HG03280 (cell line): ENCODE measurements at regions not wholly inside any gene's neighbourhood (a gene's known extent, or its start where the extent isn't known, plus 50 kb on each side); places are given as distances from the start of the nearest gene placed in this dataset.
"Not testable (repeated sequence)": the region's sequence is repeated elsewhere in the genome, so short reads cannot be mapped to it uniquely, and the experiment has no call there.

Source experiments
- ATAC-seq: cut with Tn5 transposase; IDR thresholded peaks from one replicate; pipeline ENCODE4 v1.9.1; 2021; ENCODE audit warnings: mild to moderate bottlenecking, moderate library complexity; ENCODE audit not compliant: unreplicated experiment

DNA sequence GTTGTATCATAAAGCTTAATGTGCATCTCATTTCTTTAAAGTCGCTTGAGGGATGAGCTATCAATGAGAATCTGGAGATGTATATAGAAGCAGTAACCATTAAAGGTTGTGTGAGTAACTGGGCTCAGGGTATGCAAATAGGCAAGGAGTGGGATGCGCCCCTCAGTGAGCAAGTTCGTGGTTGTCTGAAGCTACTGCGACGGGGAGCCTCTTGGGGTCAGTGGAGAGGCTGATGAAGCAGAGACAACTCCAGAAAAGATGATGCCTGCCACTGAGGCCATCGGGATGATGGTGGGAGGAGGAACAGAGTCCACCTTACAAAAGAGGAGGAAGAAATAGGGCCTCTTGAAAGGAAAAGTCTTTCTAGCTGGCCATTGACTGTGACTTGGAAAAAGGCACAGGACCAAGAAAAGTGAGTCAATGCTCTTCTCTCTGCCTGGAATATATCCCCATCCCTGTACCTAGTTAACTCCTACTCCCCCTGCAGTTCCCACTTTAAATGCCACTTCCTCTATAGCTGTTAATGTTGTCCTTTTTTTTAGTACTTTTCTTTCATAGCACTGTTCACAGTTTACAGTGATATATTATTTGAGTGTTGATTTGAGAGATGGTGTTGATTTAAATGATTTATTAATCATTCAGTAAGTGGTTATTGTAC is 51.4 kb upstream of the LSM6 start:
- peak; percentile 81 for ATAC-seq

DNA sequence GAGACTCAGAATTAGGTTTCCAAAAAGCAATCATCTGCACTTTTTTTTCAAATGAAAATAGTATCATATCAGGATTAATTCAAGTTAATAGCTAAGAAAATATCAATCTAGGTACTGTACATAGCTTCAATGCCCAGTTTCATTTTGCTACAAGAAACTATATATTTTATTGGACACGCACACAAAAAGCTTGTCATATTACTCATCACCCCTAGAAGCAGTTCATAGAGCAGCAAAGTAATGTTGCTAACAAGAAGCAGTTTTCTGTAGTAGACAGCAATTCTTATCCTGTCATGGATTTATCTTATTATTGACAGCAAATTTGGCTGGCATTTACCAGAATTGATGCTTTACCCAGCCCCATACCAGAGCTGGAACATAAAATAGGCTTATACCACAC is 52.3 kb upstream of the LSM6 start:
- no peak for ATAC-seq

DNA sequence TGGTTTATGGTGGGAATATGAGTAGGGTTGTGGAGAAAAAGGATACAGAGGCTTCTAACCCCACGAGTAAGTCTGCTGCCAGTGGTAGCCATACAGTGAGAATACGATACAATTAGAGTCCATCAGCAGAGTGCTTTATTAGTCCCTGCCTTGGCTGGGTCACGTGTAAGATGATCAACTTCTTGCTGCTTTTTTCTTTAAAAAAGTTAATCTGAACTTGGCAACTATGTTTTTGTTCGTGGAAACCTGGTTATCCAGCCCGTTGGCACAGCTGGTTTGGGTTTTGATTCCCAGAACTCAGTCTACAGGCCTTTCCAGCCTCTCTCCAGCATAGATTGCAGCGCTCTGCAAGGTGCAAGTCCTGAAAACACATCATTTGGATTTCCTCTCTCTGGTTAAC is 53.1 kb upstream of the LSM6 start:
- ATAC-seq: no peak

DNA sequence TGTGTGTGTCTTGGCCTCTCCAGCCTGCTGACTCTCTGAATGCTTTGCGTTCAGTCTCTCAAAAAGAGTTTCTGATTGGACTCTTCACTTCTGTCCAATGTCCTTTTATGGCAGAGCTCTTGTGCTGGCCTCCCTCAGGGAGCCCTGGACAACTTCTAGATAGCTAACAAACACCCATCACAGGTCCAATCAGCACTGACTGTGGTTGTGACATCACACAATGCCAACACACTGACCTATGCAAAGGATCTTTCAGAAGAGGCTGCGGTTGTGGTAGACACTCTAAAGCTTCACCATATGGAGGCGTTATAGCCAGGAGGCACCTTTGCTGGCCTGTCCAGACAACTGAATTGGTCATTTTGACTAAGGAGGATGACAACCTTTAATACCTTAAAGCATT is 53.8 kb upstream of the LSM6 start:
- ATAC-seq: no peak

DNA sequence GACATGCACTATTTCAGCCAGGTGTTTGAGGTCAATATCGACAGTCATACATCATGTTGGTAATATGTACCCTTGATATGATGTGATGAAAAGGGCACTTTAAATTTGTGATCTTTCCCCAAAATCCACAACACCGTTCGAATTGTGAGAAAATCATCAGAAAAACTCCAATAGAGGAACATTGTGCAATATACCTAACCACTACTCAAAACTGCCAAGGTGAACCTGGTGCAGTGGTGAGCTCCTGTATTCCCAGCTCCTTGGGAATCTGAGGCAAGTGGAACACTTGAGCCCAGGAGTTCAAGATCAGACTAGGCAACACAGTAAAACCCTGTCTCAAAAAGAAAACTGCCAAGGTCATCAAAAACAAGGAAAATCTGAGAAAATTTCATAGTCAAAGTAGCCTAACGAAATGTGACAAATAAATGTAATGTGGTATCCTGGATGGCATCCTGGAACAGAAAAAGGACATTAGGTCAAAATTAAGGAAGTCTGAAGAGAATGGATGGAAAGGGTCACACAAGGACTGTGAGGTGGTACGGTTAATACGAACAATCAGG is 55.6 kb upstream of the LSM6 start:
- no peak for ATAC-seq

DNA sequence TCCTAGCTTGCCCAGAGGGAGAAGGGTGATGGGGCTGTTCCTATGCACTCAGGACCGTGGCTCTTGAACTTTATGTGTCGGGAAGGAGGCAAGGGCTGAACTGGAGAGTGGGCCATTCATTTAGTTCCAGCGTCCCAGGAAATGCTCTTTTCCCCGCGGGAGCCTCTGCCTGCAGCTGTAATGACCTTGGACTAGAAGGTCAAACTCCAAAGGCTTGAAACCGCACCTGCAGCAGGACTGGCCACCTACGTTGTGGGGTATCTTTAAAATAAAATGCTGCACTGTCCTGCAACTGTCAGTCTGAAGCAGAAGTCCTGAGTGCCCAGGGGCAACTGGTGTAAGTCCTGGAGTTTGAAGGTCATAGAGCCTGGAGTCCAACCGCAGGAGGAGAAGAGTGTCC is 61.5 kb upstream of the LSM6 start:
- ATAC-seq: no peak

DNA sequence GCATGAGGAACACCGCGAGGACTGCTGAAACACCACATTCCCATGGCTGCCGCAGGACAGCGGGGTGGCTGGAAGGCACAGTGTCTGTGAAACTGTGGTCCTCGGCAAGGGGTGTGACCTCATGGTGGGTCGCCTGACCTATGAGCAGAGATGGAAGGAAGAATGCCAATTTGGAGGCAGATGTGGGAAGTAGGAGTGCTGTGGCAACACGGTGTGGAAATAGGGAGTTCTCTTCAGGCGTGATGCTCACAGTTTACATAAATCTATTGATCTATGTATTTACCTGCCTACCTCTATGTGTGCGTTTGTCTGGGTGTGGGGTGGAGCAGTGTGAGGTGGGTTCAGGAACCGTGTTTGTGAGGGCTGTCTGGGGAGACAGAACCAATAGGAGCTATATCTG is 62.3 kb upstream of the LSM6 start:
- ATAC-seq: no peak

DNA sequence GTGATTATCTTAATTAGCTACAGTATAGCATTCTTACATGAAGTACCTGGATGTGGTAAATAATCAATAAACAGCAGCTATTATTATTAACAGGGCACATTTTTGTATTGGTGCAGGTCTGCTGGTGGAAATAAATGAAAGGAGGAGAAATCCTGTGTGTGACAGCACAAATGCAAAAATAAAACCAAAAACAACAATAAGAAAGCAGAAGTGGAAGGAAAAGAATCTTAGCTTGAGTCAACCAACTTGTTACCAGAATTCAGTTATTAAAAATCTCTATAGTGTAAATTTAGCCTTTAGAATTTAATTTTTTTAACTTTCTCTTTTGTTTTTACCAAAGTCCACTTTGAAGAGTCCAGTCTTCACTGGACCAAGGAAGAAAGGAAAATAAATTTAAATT is 63.1 kb upstream of the LSM6 start:
- peak; percentile 53 for ATAC-seq

DNA sequence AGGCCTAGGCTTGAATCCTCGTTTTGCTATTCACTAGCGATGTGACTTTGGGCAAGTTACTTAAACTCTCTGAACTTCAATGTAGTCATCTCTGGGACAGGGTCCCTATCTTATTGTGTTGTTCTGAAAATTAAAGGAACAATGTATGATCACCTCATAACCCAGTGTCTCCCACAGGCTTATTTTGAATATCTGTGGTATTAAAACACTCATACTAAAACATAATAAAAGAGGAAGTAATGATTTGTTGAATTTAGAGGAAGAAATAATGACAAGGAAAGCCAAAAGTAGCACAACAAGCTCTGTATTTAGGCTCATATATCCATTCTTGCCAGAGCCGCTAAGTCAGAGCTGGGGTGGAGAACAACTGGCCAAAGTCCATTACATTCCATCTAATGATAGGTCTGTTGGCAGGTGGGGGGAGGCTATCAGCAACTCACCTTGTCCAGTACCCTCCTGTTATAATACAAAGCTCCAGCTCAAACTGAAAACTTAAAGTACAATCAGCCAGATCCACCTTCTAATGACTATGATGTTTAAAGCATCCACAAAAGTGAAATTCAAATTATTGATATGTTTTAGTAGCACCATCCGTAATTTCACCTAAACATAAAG is 64.5 kb upstream of the LSM6 start:
- ATAC-seq: no peak

DNA sequence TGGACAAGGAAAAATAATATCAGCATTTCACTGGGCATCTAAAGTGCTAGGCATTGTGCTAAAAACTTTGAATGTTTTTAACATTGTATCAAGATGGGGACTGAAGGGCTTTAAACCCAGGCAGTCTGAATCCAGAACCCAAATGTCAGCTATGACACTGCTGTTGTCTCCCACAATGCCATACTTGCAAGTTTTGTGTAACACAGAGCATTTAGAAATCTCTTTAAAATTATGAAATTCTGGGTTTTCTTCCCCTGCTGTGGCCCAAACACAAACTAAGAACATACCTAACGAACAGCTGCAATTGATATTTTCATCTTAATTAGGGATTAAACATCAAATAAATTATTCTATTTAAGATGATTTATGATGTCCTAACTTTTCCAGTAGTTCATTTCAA is 66.8 kb upstream of the LSM6 start:
- ATAC-seq: no peak

DNA sequence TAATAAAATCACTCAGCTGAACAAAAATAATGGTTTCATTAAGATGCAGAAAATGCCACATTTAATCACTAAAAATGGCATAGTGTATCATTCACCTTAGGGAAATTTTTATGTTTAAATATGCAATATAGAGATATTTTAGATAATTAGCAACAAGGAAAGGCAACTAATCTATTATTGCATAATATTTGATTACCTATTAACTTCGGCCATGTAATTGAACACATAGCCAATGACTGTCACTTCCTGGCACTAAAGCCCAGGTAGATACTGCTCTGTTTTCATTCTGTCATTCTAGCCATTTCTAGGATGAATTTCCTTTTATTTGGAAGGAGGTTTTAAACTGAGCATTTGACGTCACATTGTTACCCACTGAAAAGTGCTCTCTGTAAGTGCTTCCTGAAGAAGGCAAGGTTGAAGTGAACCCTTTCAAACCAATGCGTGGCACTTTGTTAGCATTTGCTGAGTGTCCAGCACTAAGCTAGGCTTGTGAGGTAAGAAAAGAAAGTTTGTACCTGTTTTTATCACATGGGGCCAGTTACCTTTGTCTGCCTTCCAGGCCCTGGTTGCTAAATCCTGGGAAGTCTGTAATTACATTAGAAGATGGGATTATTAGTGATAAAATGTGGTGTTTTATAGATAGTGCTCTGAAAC is 67.8 kb upstream of the LSM6 start:
- ATAC-seq: no peak

DNA sequence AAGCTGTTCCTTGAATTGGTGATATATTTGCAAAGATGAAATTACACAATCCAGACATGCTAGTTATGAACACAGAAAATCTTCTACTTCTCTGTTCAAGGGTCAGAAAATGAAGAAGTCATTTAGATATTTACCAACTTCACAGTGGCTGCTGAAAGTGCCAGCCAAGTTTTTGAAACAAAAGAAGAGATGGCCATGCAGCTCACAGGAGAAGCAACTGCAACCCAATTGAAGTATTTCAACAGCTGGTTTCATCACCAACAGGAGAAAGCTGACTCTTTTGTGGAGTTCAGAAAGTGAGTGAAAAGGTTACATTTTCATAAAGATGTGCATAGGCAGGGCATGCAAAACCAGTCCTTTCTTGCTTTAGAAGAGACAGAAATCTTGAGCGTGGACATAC is 70.1 kb upstream of the LSM6 start:
- ATAC-seq: peak; percentile 66

DNA sequence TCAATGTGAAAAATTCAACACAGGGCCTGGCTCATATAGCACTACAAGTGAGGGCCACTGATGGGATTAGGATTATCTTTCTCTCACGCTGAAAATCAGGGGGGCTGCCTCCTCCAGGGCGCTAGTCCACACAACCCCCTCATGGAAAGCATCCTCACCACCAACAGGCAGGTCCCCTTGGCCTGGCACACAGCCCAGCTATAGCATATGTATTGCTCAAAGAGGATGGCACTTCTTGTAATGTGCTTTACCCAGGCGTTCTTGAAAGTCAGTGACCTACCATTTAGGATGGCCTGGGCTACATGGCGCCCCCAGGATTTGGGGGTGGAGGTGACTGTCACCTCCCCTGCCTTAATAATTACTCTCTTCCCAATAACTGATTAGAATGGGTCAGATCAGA is 71.0 kb upstream of the LSM6 start:
- no peak for ATAC-seq

DNA sequence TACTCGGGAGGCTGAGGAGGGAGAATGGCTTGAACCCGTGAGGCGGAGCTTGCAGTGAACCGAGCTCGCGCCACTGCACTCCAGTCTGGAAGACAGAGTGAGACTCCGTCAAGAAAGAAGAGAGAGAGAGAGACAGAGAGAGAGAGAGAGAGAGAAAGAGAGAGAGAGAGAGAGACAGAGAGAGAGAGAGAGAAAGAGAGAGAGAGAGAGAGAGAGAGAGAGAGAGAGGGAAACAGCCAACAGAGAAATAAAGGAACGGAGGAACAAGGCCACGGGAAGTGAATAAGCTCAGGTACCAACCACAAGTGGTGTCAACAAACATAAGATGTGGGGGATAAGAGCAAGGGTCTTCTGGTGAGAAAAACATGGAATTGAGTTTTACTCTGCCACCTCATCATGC is 71.5 kb upstream of the LSM6 start:
- not testable (repeated sequence) for ATAC-seq

DNA sequence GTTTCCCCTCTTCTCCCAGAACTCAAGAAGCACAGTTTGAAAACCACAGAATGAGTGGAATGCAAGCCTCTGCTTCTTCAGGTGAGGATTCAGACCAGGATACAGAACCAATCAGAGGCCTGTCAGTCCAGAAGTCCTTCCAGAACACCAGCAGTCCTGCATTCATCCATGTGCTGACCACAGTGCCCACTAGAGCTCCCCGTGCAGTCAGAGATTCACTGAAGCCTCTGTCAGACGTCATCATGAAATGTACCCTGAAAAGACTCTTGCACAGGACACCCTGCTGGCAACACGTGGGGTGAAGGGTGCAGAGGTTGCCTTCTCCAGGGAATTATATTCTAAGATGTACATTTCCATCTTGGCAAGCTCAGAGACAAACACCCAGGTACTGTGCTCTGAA is 75.9 kb upstream of the LSM6 start:
- ATAC-seq: peak; percentile 5

DNA sequence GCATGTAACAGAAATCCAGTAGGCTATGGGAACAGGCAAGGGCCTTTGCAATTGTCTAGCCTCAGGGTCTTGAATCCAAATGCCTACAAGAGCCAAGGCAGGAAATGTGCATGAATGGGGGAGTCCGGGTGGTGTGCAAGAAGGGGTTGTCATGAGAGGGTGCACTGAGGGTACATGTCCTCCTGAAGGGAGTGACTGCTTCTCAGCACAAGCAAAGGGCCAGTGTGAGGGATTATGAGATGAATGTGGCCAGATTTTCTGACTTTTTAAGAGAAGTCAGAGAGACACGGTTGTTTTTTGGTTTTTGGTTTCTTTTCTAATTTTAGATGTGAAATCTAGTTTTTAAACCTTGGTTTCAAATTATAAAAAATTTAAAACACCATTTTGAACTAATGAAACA is 76.5 kb upstream of the LSM6 start:
- ATAC-seq: peak; percentile 67

DNA sequence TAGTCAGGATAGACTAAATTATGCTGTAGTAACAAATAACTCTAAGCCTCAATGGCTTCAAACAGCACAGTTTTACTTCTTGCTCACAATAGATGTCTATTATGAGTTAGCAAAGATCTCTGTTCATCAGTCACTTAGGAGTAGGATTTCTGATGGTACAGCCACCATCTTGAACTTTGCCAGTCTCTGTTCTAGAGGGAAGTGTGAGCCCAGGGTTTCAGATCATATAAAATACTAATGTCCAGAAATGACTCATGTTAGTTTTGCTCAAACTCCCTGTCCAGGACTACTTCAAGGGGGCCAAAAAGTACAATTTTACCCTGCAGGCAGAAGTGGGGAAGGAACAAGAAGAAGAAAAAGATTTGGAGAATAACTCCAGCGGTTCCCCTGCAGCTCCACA is 77.1 kb upstream of the LSM6 start:
- ATAC-seq: peak; percentile 56

DNA sequence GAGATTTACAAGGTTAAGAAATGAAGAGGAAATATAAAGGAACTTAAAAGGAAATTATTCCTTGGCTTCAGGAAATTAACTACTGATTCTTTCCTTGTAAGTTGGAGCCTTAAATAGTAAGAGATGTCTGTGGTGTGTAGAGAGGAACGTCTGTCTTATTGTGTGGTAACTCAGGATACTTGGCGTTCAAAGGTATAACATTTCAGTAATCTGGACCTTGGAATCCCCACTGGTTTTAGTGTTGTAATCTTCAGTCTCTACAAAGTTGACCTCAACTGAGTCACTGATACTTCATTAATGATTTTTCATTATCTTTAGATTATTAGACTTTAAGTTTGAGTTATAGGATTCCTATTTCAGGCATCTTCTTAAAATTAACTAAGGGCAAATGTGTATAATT is 79.1 kb upstream of the LSM6 start:
- no peak for ATAC-seq

DNA sequence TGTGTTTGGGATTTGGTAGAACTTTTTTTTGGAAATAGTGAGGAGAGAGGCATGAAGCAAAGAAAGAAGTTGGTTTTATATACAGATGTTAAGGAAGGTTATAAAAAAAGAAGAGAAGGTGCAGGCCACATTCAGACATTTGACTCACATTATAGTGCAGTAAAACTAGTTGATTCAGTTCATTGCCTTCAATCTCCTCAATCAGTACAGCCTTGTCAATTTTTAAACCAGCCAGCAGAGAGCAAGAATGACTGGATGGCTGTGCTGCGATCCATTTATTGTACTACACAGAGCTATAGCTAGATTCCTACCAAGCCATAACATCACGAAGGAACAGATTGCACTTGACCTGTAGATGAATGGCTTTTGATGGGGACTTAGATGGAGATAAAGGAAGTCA is 79.7 kb upstream of the LSM6 start:
- ATAC-seq: no peak

DNA sequence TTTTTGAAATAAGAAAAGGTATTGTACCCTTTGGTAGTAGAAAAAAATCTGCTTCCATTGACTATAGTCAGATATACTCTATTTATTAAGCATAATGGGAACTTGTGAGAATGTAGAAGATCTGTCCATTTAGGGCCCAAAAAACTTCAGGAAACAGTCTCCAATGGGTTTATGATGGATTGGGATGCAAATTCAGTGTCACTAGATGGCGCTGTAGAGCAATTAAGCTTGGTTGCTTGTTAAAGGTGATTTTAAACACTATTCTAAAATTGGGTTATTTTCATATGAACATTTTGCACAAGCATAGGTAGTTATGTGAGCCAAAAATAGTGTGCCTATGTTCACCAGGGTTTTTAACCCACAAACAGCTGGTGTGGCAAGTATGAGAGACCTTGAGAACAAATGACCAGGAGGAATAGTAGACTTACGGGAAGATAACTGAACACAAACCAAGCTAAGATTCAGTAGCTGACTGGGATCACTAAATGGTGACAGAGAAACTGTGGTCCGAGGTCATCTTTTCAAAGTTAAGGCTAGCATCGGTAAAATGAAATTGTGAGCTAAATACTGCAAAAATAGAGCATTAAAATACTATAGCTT is 80.3 kb upstream of the LSM6 start:
- no peak for ATAC-seq

DNA sequence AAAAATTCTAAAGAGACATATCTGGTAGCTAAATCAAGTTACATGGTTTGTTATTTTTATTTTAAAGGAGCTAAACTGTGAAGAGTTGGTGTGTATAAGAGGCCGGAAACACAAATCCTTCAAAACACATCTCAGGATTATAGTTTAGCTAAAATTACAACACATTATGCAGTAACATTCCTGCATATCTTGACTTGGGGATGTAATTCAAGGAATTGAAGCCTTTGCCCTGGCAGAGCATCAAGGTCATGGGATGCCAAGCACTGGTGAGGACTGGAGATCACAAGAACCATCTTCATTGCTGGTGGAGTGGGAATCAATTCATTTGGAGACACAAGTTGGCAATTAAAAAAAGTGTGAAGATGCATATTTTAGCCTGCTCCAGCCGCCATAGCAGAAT is 86.8 kb upstream of the LSM6 start:
- ATAC-seq: no peak

DNA sequence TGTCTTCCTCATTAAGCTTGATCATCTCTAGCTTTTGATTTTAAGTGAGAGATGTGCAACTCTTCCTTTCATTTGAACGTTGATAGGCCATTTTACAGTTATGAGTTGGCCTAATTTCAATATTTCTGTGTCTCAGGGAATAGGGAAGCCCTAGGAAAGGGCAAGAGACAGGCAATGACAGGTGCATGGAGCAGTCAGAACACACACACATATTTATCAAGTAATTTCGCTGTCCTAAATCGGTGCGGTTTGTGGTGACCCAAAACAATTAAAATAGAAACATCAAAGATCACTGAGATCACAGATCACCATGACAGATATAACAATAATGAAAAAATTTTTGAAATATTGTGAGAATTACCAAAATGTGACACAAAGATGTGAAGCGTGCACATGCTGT is 87.7 kb upstream of the LSM6 start:
- ATAC-seq: no peak
